ENCODE measurements at regions not wholly inside any gene's neighbourhood (a gene's known extent, or its start where the extent isn't known, plus 50 kb on each side); places are given as distances from the start of the nearest gene placed in this dataset.
"Not testable (repeated sequence)": the region's sequence is repeated elsewhere in the genome, so short reads cannot be mapped to it uniquely, and the experiment has no call there.

DNA sequence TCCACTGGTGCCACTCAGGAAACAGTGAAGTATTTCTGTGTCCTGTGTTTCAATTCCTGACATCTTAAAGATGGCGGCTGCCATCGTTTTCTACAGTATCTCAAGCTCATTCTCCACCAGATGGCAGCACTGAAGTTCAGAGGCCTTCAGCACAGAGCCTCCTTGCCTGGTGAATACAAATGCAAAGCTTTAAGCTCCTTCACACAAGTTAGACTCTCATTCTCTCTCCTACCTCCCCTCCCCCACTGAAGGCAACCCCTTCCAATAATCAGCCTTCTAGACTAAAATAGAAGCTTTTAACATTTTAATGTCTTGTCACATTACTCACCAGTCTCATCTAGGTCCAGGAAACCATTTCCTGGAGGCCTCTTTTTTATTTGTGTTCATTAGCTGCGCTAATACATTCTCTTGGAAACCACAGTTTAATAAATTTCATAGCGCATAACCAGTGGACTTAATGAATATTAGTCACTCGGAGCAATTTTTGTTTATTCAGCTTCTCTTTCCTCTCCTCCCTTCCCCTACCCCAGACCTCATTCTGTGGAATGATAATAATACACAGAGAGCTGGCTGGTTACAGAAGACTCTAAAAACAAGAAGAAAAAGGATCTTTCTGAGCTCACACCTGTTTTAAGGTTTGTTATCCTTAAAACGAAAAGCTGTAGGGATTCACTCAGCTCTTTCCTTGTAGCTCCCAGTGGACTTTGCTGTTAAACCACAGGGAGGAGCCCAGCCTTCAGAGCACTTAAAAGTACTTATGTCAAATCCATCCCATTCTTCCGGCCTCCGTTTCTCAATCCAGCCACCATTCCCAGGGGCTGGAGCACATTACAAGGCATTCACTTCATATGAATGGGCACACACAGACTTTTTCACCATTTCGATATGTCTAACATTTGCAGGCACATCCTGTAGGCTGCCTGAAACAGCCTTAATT lies 384.9 kb downstream of the HLX start:
- H3K4me3 ChIP-seq (ENCODE audit: low read depth, low read length): no peak overlapping the region
- H3K9ac ChIP-seq (ENCODE audit: low read depth, low read length): no peak overlapping the region
- no peaks in the 10 kb centered on the region for H3K9me3 ChIP-seq (ENCODE audit: control insufficient read depth, insufficient read depth, low read length)
- no peaks in the 10 kb centered on the region for H3K27me3 ChIP-seq (ENCODE audit: control insufficient read depth, insufficient read depth, low read length)
- H3K36me3 ChIP-seq (ENCODE audit: control insufficient read depth, insufficient read depth, low read length): no peaks in the 10 kb centered on the region
- H3K4me1 ChIP-seq (ENCODE audit: control insufficient read depth, insufficient read depth, low read length): no peaks in the 10 kb centered on the region

DNA sequence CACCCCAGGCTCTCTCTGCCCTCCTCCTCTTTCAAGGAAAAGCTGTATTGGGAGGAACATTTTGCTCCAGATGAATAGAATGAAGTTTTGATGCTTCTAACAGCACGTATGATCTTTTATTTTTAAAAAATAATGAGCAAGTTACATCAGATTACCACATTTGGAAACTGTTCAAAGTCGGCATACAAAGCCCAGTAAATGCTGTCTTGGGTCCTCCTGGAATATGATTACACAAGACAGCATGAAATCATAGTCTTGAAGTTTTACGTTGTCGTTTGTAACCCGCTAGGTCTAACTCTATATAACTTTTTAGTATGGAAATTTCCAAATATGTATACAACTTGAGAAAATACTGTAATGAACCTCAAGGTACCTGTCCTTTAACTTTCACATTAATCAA lies 385.6 kb downstream of the HLX start:
- Histone ChIP-seq H3K9me3 (ENCODE audit: control insufficient read depth, insufficient read depth, low read length) (no peaks in the 10 kb centered on the region), H3K9ac (ENCODE audit: low read depth, low read length) (no peak overlapping the region), H3K36me3 (ENCODE audit: control insufficient read depth, insufficient read depth, low read length) (no peaks in the 10 kb centered on the region), H3K4me1 (ENCODE audit: control insufficient read depth, insufficient read depth, low read length) (no peaks in the 10 kb centered on the region), H3K27me3 (ENCODE audit: control insufficient read depth, insufficient read depth, low read length) (no peaks in the 10 kb centered on the region), H3K4me3 (ENCODE audit: low read depth, low read length) (no peak overlapping the region)

DNA sequence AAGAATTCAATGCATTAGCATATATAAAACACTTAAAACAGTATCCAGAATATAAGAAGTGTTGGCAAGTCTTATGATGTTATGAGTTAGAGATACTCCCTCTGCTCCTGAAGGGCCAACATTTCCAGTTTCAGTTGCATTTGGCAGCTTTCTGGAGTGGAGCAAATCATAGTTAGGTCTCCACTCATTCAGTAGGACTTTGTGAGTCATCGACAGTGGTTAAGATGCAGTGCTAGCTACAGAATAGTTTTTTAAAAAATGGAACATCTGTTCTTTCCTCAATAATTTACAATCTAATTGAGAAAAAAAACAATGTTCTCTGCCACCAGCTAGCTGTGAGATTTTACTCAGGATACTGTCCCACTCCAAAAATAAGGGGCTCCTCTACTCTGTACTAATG lies 389.1 kb downstream of the HLX start:
- no peaks in the 10 kb centered on the region for H3K4me1 ChIP-seq (ENCODE audit: control insufficient read depth, insufficient read depth, low read length)
- no peaks in the 10 kb centered on the region for H3K27me3 ChIP-seq (ENCODE audit: control insufficient read depth, insufficient read depth, low read length)
- no peaks in the 10 kb centered on the region for H3K9me3 ChIP-seq (ENCODE audit: control insufficient read depth, insufficient read depth, low read length)
- H3K4me3 ChIP-seq (ENCODE audit: low read depth, low read length): no peak overlapping the region
- no peaks in the 10 kb centered on the region for H3K36me3 ChIP-seq (ENCODE audit: control insufficient read depth, insufficient read depth, low read length)
- H3K9ac ChIP-seq (ENCODE audit: low read depth, low read length): no peak overlapping the region

DNA sequence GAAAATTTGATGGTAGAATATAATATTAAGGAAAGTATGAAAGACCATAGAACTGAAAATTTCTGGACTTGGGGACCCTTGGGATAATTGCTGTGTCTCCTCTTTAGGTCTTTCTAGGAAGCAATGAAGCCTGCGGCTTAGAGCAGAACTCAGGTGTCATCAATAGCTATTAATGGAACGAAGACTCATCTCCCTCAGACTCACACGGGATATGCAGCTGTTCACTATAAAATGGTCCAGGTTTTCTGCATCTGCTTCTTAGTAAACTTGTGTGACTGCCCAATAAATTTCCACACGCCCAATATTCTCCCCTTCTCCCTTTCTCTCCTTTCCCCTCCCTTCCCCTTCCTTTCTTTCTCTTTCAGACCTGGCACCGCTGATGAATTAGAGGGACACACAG lies 392.5 kb downstream of the HLX start:
- Histone ChIP-seq H3K9me3 (ENCODE audit: control insufficient read depth, insufficient read depth, low read length) (no peaks in the 10 kb centered on the region), H3K4me3 (ENCODE audit: low read depth, low read length) (no peak overlapping the region), H3K9ac (ENCODE audit: low read depth, low read length) (no peak overlapping the region), H3K4me1 (ENCODE audit: control insufficient read depth, insufficient read depth, low read length) (no peaks in the 10 kb centered on the region), H3K36me3 (ENCODE audit: control insufficient read depth, insufficient read depth, low read length) (no peaks in the 10 kb centered on the region), H3K27me3 (ENCODE audit: control insufficient read depth, insufficient read depth, low read length) (no peaks in the 10 kb centered on the region)

DNA sequence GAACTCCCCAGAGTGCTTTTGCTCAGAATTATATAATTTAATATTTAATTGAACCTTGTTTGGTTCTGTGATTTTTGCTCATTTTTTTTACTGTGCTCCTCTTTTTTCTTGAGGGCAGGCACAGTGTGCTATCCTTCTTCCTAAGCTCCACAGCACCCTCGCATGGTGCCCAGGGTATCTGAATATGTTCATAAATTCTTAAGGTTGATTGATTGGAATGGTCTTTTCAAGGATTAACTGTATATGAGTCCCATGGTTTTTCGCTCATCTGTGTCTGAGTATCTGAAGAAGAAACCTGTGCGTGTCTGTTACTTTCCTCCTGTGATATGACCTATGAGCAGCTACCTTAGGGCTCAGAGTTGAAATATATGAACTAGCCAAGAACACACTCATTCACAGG lies 393.7 kb downstream of the HLX start:
- Histone ChIP-seq H3K4me3 (ENCODE audit: low read depth, low read length) (no peak overlapping the region), H3K9me3 (ENCODE audit: control insufficient read depth, insufficient read depth, low read length) (no peaks in the 10 kb centered on the region), H3K9ac (ENCODE audit: low read depth, low read length) (no peak overlapping the region), H3K4me1 (ENCODE audit: control insufficient read depth, insufficient read depth, low read length) (no peaks in the 10 kb centered on the region), H3K36me3 (ENCODE audit: control insufficient read depth, insufficient read depth, low read length) (no peaks in the 10 kb centered on the region), H3K27me3 (ENCODE audit: control insufficient read depth, insufficient read depth, low read length) (no peaks in the 10 kb centered on the region)

DNA sequence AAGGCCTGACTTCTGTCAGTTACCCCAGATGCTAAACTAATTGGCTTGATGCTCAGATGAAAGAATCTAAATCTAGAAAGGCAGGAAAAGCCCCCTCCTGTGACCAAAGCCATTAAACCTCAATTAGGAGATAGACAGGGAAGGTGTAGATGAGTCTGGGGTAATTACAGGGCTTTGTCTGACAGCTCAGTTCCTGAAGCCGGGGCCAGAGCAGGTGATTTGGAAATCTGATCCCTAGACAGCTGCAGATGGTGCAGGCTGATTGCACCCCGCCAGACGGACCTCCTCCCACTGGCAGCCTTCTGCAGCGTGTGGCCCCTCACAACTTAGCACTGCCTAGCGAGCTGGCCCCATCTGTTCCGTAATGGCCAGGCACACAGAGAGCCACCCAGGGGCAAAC lies 395.1 kb downstream of the HLX start:
- H3K36me3 ChIP-seq (ENCODE audit: control insufficient read depth, insufficient read depth, low read length): no peaks in the 10 kb centered on the region
- H3K27me3 ChIP-seq (ENCODE audit: control insufficient read depth, insufficient read depth, low read length): no peaks in the 10 kb centered on the region
- no peaks in the 10 kb centered on the region for H3K4me1 ChIP-seq (ENCODE audit: control insufficient read depth, insufficient read depth, low read length)
- H3K9ac ChIP-seq (ENCODE audit: low read depth, low read length): no peak overlapping the region
- H3K4me3 ChIP-seq (ENCODE audit: low read depth, low read length): no peak overlapping the region
- H3K9me3 ChIP-seq (ENCODE audit: control insufficient read depth, insufficient read depth, low read length): no peaks in the 10 kb centered on the region

DNA sequence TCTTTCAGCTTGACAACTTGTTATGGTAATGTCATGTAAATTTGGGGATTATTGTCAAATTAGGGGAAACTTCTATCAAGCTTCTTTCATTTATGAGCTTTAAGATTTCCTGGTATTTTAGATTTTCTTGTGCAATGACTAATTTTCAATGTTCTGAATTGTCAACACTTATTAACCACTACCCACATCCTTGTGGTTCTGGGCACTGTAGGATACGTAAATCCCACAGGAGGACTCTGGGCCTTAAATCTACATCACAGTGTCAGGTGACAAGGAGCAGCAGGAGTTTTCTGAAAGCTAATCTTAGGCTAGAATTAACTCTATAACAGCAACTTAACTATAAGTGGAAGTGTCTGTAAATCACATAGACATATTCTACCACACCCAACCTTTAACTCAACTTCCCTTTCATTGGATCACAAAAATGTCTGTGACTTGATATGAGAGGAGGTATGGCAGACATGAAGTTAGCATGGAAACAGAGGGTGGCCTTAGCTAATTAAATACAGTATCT lies 397.7 kb downstream of the HLX start:
- H3K27me3 ChIP-seq (ENCODE audit: control insufficient read depth, insufficient read depth, low read length): no peaks in the 10 kb centered on the region
- no peaks in the 10 kb centered on the region for H3K4me1 ChIP-seq (ENCODE audit: control insufficient read depth, insufficient read depth, low read length)
- no peaks in the 10 kb centered on the region for H3K36me3 ChIP-seq (ENCODE audit: control insufficient read depth, insufficient read depth, low read length)
- H3K9ac ChIP-seq (ENCODE audit: low read depth, low read length): no peak overlapping the region
- no peaks in the 10 kb centered on the region for H3K9me3 ChIP-seq (ENCODE audit: control insufficient read depth, insufficient read depth, low read length)
- H3K4me3 ChIP-seq (ENCODE audit: low read depth, low read length): no peak overlapping the region

DNA sequence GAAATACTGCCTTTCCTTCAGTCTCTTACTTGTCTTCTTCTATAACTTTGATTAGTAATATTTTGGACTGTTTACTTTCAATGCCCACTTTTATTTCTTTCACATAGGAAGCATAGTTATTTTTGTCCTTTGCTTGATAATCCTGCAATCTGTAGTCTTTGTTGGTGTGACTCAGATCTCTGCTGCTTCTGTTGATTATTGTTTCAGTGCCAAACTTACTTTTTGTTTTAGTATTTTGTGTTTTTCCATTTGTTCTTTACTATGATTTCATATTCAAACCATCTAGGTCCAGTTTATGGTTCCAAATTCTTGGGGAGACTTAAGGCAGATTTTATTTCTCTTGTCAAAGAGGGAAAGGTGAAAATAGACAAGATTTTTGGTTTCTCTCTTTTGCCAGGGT lies 399.9 kb downstream of the HLX start:
- Histone ChIP-seq H3K9me3 (ENCODE audit: control insufficient read depth, insufficient read depth, low read length) (no peaks in the 10 kb centered on the region), H3K4me3 (ENCODE audit: low read depth, low read length) (no peak overlapping the region), H3K27me3 (ENCODE audit: control insufficient read depth, insufficient read depth, low read length) (no peaks in the 10 kb centered on the region), H3K4me1 (ENCODE audit: control insufficient read depth, insufficient read depth, low read length) (no peaks in the 10 kb centered on the region), H3K36me3 (ENCODE audit: control insufficient read depth, insufficient read depth, low read length) (no peaks in the 10 kb centered on the region), H3K9ac (ENCODE audit: low read depth, low read length) (no peak overlapping the region)

DNA sequence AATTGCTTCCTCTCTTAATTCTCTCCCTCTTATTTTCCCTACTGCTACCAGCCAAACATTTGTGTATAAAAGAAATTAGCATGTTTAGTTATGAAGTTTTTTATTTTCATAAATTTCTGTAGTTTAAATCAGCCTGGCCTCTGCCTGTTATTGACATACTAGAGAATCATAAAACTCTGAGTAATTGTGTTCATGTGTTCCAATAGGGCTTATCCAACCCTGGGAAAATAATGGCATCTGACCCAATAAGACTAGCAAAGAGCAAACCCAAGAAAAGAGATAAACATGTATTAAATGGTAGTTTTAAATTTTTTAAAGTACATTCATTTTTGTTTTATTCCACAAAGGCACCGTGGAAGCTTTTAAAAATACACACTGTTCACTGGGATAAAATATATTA lies 404.3 kb downstream of the HLX start:
- Histone ChIP-seq H3K27me3 (ENCODE audit: control insufficient read depth, insufficient read depth, low read length) (no peaks in the 10 kb centered on the region), H3K36me3 (ENCODE audit: control insufficient read depth, insufficient read depth, low read length) (no peaks in the 10 kb centered on the region), H3K4me3 (ENCODE audit: low read depth, low read length) (no peak overlapping the region), H3K4me1 (ENCODE audit: control insufficient read depth, insufficient read depth, low read length) (no peaks in the 10 kb centered on the region), H3K9me3 (ENCODE audit: control insufficient read depth, insufficient read depth, low read length) (no peaks in the 10 kb centered on the region), H3K9ac (ENCODE audit: low read depth, low read length) (no peak overlapping the region)

DNA sequence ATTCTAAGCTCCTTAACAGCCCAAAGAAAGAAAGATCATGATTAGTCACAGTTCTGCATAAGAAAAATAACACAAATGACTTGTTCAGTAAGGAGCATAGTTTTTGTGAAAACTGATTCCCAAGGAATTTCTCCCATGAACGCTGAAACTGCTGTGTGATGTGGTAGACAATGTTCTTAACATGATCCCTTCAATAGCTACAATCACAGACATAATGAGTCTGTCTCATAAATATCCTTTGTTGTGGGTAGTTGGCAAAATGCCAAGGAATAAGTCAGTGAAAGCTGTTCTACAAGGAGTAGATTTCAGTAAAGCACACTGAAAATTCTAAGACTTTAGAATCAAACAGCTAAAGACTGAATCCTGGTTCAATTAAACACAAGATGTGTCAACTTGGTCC lies 404.8 kb downstream of the HLX start:
- Histone ChIP-seq H3K4me1 (ENCODE audit: control insufficient read depth, insufficient read depth, low read length) (no peaks in the 10 kb centered on the region), H3K4me3 (ENCODE audit: low read depth, low read length) (no peak overlapping the region), H3K9me3 (ENCODE audit: control insufficient read depth, insufficient read depth, low read length) (no peaks in the 10 kb centered on the region), H3K27me3 (ENCODE audit: control insufficient read depth, insufficient read depth, low read length) (no peaks in the 10 kb centered on the region), H3K9ac (ENCODE audit: low read depth, low read length) (no peak overlapping the region), H3K36me3 (ENCODE audit: control insufficient read depth, insufficient read depth, low read length) (no peaks in the 10 kb centered on the region)

DNA sequence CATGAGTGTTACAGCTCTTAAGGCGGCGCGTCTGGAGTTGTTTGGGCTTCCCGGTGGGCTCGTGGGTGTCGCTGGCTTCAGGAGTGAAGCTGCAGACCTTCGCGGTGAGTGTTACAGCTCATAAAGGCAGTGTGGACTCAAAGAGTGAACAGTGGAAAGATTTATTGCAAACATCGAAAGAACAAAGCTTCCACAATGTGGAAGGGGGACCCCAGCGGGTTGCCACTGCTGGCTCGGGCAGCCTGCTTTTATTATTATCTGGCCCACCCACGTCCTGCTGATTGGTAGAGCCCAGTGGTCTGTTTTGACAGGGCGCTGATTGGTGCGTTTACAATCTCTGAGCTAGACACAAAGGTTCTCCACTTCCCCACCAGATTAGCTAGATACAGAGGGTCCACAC lies 405.7 kb downstream of the HLX start:
- not testable (repeated sequence) for H3K27me3 ChIP-seq (ENCODE audit: control insufficient read depth, insufficient read depth, low read length); H3K4me3 ChIP-seq (ENCODE audit: low read depth, low read length); H3K36me3 ChIP-seq (ENCODE audit: control insufficient read depth, insufficient read depth, low read length); H3K9me3 ChIP-seq (ENCODE audit: control insufficient read depth, insufficient read depth, low read length); H3K9ac ChIP-seq (ENCODE audit: low read depth, low read length); H3K4me1 ChIP-seq (ENCODE audit: control insufficient read depth, insufficient read depth, low read length)

DNA sequence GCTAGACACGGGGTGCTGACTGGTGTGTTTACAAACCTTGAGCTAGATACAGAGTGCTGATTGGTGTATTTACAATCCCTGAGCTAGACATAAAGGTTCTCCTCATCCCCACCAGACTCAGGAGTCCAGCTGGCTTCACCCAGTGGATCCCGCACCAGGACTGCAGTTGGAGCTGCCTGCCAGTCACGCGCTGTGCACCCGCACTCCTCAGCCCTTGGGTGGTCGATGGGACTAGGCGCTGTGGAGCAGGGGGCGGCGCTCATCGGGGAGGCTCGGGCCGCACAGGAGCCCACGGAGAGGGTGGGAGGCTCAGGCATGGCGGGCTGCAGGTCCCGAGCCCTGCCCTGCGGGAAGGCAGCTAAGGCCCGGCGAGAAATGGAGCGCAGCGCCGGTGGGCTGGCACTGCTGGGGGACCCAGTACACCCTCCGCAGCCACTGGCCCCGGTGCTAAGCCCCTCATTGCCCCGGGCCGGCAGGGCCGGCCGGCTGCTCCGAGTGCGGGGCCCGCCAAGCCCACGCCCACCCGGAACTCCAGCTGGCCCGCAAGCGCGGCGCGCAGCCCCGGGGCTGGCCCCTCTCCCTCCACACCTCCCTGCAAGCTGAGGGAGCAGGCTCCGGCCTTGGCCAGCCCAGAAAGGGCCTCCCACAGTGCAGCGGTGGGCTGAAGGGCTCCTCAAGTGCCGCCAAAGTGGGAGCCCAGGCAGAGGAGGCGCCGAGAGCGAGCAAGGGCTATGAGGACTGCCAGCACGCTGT lies 406.4 kb downstream of the HLX start:
- not testable (repeated sequence) for H3K4me1 ChIP-seq (ENCODE audit: control insufficient read depth, insufficient read depth, low read length); H3K27me3 ChIP-seq (ENCODE audit: control insufficient read depth, insufficient read depth, low read length); H3K9me3 ChIP-seq (ENCODE audit: control insufficient read depth, insufficient read depth, low read length); H3K36me3 ChIP-seq (ENCODE audit: control insufficient read depth, insufficient read depth, low read length); H3K9ac ChIP-seq (ENCODE audit: low read depth, low read length); H3K4me3 ChIP-seq (ENCODE audit: low read depth, low read length)
